ENCODE measurements at regions not wholly inside any gene's neighbourhood (a gene's known extent, or its start where the extent isn't known, plus 50 kb on each side); places are given as distances from the start of the nearest gene placed in this dataset.
"Not testable (repeated sequence)": the region's sequence is repeated elsewhere in the genome, so short reads cannot be mapped to it uniquely, and the experiment has no call there.

GRCh38 chrX:50967736-50968135 is 57.2 kb downstream of the BMP15 start:
- intact Hi-C loops (cut with micrococcal nuclease) = no loop called here

GRCh38 chrX:50968871-50969635 is 58.5 kb downstream of the BMP15 start:
- intact Hi-C loops (cut with micrococcal nuclease) = not testable (repeated sequence)

GRCh38 chrX:50971395-50971794 is 60.9 kb downstream of the BMP15 start:
- intact Hi-C loops (cut with micrococcal nuclease) = no loop called here

GRCh38 chrX:50973199-50973598 is 62.7 kb downstream of the BMP15 start:
- intact Hi-C loops (cut with micrococcal nuclease) = no loop called here

GRCh38 chrX:50978920-50979682 is 68.6 kb downstream of the BMP15 start:
- intact Hi-C loops (cut with micrococcal nuclease) = no loop called here

- intact Hi-C loops (cut with micrococcal nuclease) = loop anchor here (10.0 kb wide), 1 partner anchor 285 kb away; no protein-coding TSS in a partner anchor
These were observed 69.7 kb downstream of the BMP15 start for GRCh38 chrX:50980251-50980650.

- intact Hi-C loops (cut with micrococcal nuclease) = loop anchor here (10.0 kb wide), 1 partner anchor 294 kb away; no protein-coding TSS in a partner anchor
These were observed 78.1 kb downstream of the BMP15 start for GRCh38 chrX:50988649-50989048.

- intact Hi-C loops (cut with micrococcal nuclease) = no loop called here
These were observed 86.4 kb downstream of the BMP15 start for GRCh38 chrX:50996930-50997329.

- intact Hi-C loops (cut with micrococcal nuclease) = not testable (repeated sequence)
These were observed 89.8 kb downstream of the BMP15 start for GRCh38 chrX:51000384-51000783.

- intact Hi-C loops (cut with micrococcal nuclease) = not testable (repeated sequence)
These were observed 91.4 kb downstream of the BMP15 start for GRCh38 chrX:51001733-51002632.

GRCh38 chrX:51006064-51006463 is 95.5 kb downstream of the BMP15 start:
- intact Hi-C loops (cut with micrococcal nuclease) = no loop called here

- intact Hi-C loops (cut with micrococcal nuclease) = no loop called here
These were observed 113.7 kb downstream of the BMP15 start for GRCh38 chrX:51024106-51024696.

- intact Hi-C loops (cut with micrococcal nuclease) = no loop called here
These were observed 116.3 kb downstream of the BMP15 start for GRCh38 chrX:51026862-51027261.

GRCh38 chrX:51035746-51036145 is 125.2 kb downstream of the BMP15 start:
- intact Hi-C loops (cut with micrococcal nuclease) = no loop called here

GRCh38 chrX:51047950-51048349 is 137.4 kb downstream of the BMP15 start:
- intact Hi-C loops (cut with micrococcal nuclease) = no loop called here

- intact Hi-C loops (cut with micrococcal nuclease) = no loop called here
These were observed 143.2 kb downstream of the BMP15 start for GRCh38 chrX:51053741-51054140.

- intact Hi-C loops (cut with micrococcal nuclease) = no loop called here
These were observed 187.5 kb downstream of the BMP15 start for GRCh38 chrX:51098046-51098445.

- intact Hi-C loops (cut with micrococcal nuclease) = not testable (repeated sequence)
These were observed 208.8 kb downstream of the BMP15 start for GRCh38 chrX:51119058-51119926.

- intact Hi-C loops (cut with micrococcal nuclease) = not testable (repeated sequence)
These were observed 206.9 kb upstream of the NUDT10 start for GRCh38 chrX:51125743-51126142.

- intact Hi-C loops (cut with micrococcal nuclease) = loop anchor here (2.0 to 10.0 kb wide), 2 partner anchors 276 to 320 kb away; no protein-coding TSS in a partner anchor
These were observed 187.7 kb upstream of the NUDT10 start for GRCh38 chrX:51144828-51145442.

All from T-helper 2 cell treated with Interferon-gamma antibody and Interleukin-4, amounts not matched to agents 100 ng/mL and 5 ng/mL, for 36 hours (primary cell).